Tibial nerve (tissue), 4 donors: ENCODE measurements at regions not wholly inside any gene's neighbourhood (a gene's known extent, or its start where the extent isn't known, plus 50 kb on each side); places are given as distances from the start of the nearest gene placed in this dataset.

Source experiments
- DNase-seq, 2 donors: peaks; one replicate each; pipeline ENCODE4 v3.0.0-alpha.2; 2019; ENCODE audit warnings: low spot score in 2 of 2
- H3K27ac ChIP-seq, 4 donors: fragments of 200-600 bp; sonication (generic) in 3 of 4; one replicate each; pipeline ENCODE4 v1.5.1; 2017 to 2019; ENCODE audit warnings: mild to moderate bottlenecking in 1 of 4
- H3K27me3 ChIP-seq, 2 donors: fragments of 200-600 bp; sonication (generic) in 1 of 2; one replicate each; pipeline versions ENCODE4 v1.5.1 to v1.6.0; 2017 to 2019
- H3K36me3 ChIP-seq, 3 donors: fragments of 200-600 bp; sonication (generic); one replicate each; pipeline ENCODE4 v1.5.1; 2018 to 2019
- H3K4me1 ChIP-seq, 4 donors: fragments of 200-600 bp; sonication (generic) in 3 of 4; one replicate each; pipeline ENCODE4 v1.5.1; 2017 to 2019
- H3K4me3 ChIP-seq, 4 donors: fragments of 200-600 bp; sonication (generic) in 3 of 4; one replicate each; pipeline ENCODE4 v1.5.1; 2017 to 2019; ENCODE audit warnings: mild to moderate bottlenecking in 1 of 4, moderate library complexity in 1 of 4
- H3K9me3 ChIP-seq, 4 donors: fragments of 200-600 bp; sonication (generic) in 3 of 4; one replicate each; pipeline ENCODE4 v1.5.1; 2017 to 2019
- EP300 ChIP-seq, 2 donors: sonication (generic); formaldehyde crosslinking; IDR thresholded peaks; one replicate each; pipeline ENCODE4 v1.6.1; 2017; ENCODE audit warnings: antibody characterized with exemption in 2 of 2, mild to moderate bottlenecking in 1 of 2
- POLR2A ChIP-seq, 2 donors: fragments of 450-650 bp; IDR thresholded peaks; one replicate each; pipeline ENCODE4 v1.6.1; 2017; ENCODE audit warnings: antibody characterized with exemption in 2 of 2, mild to moderate bottlenecking in 2 of 2, moderate library complexity in 2 of 2
- WGBS, 2 donors: methylation state at CpG; one replicate each; pipeline ENCODE4 v1.1.5; 2018; 5-methylcytosine and 5-hydroxymethylcytosine counted together
- TF ChIP-seq, protein P1 (sequence below), 5 experiments: fragments of 200-600 bp in 3 of 5; fragments of 450-650 bp in 2 of 5; sonication (generic) in 3 of 5; IDR thresholded peaks; one replicate each; pipeline ENCODE4 v1.5.1; 2016 to 2019; ENCODE audit warnings: antibody characterized with exemption in 5 of 5, mild to moderate bottlenecking in 3 of 5, moderate library complexity in 2 of 5

- Histone ChIP-seq H3K9me3 (peaks cover 0 to 4% (median 0%) of the 10 kb centered on the region in 4 donors), H3K36me3 (no peaks in the 10 kb centered on the region), H3K4me3 (no peak overlapping the region), H3K27me3 (no peaks in the 10 kb centered on the region), H3K4me1 (no peaks in the 10 kb centered on the region), H3K27ac (no peak overlapping the region)
- no peak for DNase-seq
- TF ChIP-seq EP300 (IDR thresholded peaks at IDR 0.05) (no peak), POLR2A (IDR thresholded peaks at IDR 0.05) (no peak)
- TF ChIP-seq, protein P1, sequence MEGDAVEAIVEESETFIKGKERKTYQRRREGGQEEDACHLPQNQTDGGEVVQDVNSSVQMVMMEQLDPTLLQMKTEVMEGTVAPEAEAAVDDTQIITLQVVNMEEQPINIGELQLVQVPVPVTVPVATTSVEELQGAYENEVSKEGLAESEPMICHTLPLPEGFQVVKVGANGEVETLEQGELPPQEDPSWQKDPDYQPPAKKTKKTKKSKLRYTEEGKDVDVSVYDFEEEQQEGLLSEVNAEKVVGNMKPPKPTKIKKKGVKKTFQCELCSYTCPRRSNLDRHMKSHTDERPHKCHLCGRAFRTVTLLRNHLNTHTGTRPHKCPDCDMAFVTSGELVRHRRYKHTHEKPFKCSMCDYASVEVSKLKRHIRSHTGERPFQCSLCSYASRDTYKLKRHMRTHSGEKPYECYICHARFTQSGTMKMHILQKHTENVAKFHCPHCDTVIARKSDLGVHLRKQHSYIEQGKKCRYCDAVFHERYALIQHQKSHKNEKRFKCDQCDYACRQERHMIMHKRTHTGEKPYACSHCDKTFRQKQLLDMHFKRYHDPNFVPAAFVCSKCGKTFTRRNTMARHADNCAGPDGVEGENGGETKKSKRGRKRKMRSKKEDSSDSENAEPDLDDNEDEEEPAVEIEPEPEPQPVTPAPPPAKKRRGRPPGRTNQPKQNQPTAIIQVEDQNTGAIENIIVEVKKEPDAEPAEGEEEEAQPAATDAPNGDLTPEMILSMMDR (IDR thresholded peaks at IDR 0.05) = no peak
Observed at GRCh38 chr13:31455581-31455980, 255.8 kb downstream of the B3GLCT start.

- Histone ChIP-seq H3K36me3 (no peaks in the 10 kb centered on the region), H3K4me3 (no peak overlapping the region), H3K4me1 (no peaks in the 10 kb centered on the region), H3K27ac (no peak overlapping the region), H3K9me3 (peaks cover 0 to 4% (median 0%) of the 10 kb centered on the region in 4 donors), H3K27me3 (no peaks in the 10 kb centered on the region)
- TF ChIP-seq, protein P1 (IDR thresholded peaks at IDR 0.05) = no peak
- TF ChIP-seq POLR2A (IDR thresholded peaks at IDR 0.05) (no peak), EP300 (IDR thresholded peaks at IDR 0.05) (no peak)
- no peak for DNase-seq
Observed at GRCh38 chr13:31456056-31456455, 256.3 kb downstream of the B3GLCT start.

DNA sequence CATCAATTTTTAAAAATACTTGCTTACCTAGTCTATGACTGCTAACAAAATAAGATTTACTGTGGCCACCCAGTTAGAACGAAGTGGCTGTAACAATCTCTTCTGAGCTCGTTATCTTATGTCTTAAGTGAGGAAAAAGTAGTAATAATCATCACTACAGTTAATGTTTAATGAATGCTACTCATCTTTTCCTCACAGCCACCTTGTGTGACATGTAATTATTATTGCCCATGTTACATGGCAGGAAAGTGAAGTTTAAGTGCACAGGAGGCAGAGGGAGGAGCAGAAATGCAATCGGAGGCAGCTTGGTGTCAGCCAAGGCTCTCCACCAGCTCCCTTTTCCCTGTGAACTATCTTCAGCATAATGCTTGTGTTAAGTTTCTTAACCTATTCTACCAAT lies 260.3 kb downstream of the B3GLCT start:
- WGBS, 2 donors = 83 to 87% methylated on average over 3 of the region's 3 CpGs
- Histone ChIP-seq H3K4me1 (no peaks in the 10 kb centered on the region), H3K27me3 (no peaks in the 10 kb centered on the region)

DNA sequence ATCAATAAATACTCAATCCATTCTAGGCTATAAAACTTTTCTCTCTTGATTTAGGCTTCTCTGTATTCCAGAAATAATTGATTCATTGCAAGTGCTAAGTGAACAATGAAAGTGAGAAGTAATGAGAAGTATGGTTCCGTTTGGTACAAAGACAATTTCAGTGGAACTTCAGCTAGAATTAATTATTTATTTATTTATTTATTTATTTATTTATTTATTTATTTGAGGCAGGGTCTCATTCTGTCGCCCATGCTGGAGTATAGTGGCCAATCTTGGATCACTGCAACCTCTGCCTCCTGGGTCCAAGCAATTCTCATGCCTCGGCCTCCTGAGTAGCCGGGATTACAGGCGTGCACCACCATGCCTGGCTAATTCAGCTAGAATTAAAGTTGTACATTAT lies 262.1 kb downstream of the B3GLCT start:
- WGBS, 2 donors = 91 to 93% methylated on average over 5 of the region's 5 CpGs
- DNase-seq = no peak
- Histone ChIP-seq H3K4me1 (no peaks in the 10 kb centered on the region), H3K4me3 (no peak overlapping the region), H3K9me3 (peaks cover 0 to 4% (median 0%) of the 10 kb centered on the region in 4 donors), H3K27ac (no peak overlapping the region), H3K27me3 (no peaks in the 10 kb centered on the region), H3K36me3 (no peaks in the 10 kb centered on the region)
- TF ChIP-seq POLR2A (IDR thresholded peaks at IDR 0.05) (no peak), EP300 (IDR thresholded peaks at IDR 0.05) (no peak)
- TF ChIP-seq, protein P1 (IDR thresholded peaks at IDR 0.05) = no peak

More for the DNA sequence above, 260.3 kb downstream of the B3GLCT start:
- DNase-seq = no peak
- no peaks in the 10 kb centered on the region for H3K36me3 ChIP-seq
- TF ChIP-seq, protein P1 (IDR thresholded peaks at IDR 0.05) = no peak
- no peak for TF ChIP-seq EP300 (IDR thresholded peaks at IDR 0.05)
- no peak for TF ChIP-seq POLR2A (IDR thresholded peaks at IDR 0.05)
- peaks cover 0 to 4% (median 0%) of the 10 kb centered on the region in 4 donors for H3K9me3 ChIP-seq
- H3K27ac ChIP-seq = no peak overlapping the region
- H3K4me3 ChIP-seq = no peak overlapping the region

DNA sequence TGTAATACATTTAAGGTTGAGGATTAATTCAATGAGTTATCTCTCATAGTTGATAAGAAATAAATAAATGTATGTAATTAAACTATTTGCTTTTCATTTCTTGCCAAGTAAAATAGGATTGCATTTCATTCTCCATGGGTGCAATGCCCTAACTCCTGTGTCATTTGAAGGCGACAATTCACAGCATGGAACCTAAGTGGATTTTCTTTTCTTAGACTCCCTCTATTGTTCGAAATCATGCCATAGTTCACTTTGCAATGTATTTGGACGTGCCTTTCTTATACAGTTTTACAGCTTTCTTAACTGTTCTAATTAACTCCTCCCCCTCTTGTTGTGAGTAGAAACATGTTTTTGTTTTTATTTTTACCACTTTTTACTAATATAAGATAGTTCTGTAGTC lies 263.0 kb downstream of the B3GLCT start:
- 77% methylated on average over 3 of the region's 3 CpGs for WGBS, 2 donors
- Histone ChIP-seq H3K36me3 (no peaks in the 10 kb centered on the region), H3K9me3 (peaks cover 0 to 4% (median 0%) of the 10 kb centered on the region in 4 donors), H3K27me3 (no peaks in the 10 kb centered on the region), H3K4me1 (no peaks in the 10 kb centered on the region), H3K27ac (no peak overlapping the region), H3K4me3 (no peak overlapping the region)
- TF ChIP-seq POLR2A (IDR thresholded peaks at IDR 0.05) (no peak), EP300 (IDR thresholded peaks at IDR 0.05) (no peak)
- TF ChIP-seq, protein P1 (IDR thresholded peaks at IDR 0.05) = no peak
- DNase-seq = no peak
